Uterus (tissue), 2 donors: ENCODE measurements at regions not wholly inside any gene's neighbourhood (a gene's known extent, or its start where the extent isn't known, plus 50 kb on each side); places are given as distances from the start of the nearest gene placed in this dataset.

Source experiments
- POLR2A ChIP-seq, 2 donors: fragments of 450-650 bp; IDR thresholded peaks; one replicate each; pipeline ENCODE4 v1.6.1; 2016; ENCODE audit warnings: antibody characterized with exemption in 2 of 2, mild to moderate bottlenecking in 1 of 2, moderate library complexity in 1 of 2
- TF ChIP-seq, protein P1 (sequence below), 4 experiments: fragments of 200-600 bp in 2 of 4; fragments of 450-650 bp in 2 of 4; sonication (generic) in 2 of 4; IDR thresholded peaks; one replicate each; pipeline ENCODE4 v1.5.1; 2016 to 2019; ENCODE audit warnings: antibody characterized with exemption in 4 of 4, mild to moderate bottlenecking in 2 of 4, moderate library complexity in 1 of 4

DNA sequence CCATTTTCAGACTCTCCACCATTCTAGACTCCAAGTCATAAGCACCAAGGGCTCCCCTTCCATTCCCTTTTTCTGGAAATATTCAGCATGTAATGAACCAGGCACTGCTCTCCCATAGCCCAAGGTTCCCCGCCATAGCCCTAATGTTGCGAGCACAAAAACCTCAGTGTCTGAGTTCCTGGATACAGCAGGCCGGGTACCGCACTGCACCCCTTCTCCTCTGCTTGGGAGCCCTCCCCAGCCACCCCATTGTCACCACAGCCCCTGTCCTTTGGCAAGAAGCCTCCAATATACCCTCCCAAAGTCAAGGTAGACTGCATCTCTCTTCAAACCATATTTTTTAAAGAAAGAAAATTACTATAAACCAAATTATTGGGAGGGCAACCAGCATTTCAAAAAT is 1341.1 kb downstream of the BRD1 start:
- TF ChIP-seq POLR2A (IDR thresholded peaks at IDR 0.05), result no peak
- TF ChIP-seq, protein P1, sequence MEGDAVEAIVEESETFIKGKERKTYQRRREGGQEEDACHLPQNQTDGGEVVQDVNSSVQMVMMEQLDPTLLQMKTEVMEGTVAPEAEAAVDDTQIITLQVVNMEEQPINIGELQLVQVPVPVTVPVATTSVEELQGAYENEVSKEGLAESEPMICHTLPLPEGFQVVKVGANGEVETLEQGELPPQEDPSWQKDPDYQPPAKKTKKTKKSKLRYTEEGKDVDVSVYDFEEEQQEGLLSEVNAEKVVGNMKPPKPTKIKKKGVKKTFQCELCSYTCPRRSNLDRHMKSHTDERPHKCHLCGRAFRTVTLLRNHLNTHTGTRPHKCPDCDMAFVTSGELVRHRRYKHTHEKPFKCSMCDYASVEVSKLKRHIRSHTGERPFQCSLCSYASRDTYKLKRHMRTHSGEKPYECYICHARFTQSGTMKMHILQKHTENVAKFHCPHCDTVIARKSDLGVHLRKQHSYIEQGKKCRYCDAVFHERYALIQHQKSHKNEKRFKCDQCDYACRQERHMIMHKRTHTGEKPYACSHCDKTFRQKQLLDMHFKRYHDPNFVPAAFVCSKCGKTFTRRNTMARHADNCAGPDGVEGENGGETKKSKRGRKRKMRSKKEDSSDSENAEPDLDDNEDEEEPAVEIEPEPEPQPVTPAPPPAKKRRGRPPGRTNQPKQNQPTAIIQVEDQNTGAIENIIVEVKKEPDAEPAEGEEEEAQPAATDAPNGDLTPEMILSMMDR (IDR thresholded peaks at IDR 0.05), result no peak
